ENCODE measurements at regions not wholly inside any gene's neighbourhood (a gene's known extent, or its start where the extent isn't known, plus 50 kb on each side); places are given as distances from the start of the nearest gene placed in this dataset.

GRCh38 chr2:204051476-204051875 lies 114.9 kb downstream of the ICOS start:
- TF ChIP-seq CTCF (IDR thresholded peaks at IDR 0.05) (no peak), MAX (CRISPR knock-in tag; IDR thresholded peaks at IDR 0.05) (no peak)
- TF ChIP-seq, protein P1, sequence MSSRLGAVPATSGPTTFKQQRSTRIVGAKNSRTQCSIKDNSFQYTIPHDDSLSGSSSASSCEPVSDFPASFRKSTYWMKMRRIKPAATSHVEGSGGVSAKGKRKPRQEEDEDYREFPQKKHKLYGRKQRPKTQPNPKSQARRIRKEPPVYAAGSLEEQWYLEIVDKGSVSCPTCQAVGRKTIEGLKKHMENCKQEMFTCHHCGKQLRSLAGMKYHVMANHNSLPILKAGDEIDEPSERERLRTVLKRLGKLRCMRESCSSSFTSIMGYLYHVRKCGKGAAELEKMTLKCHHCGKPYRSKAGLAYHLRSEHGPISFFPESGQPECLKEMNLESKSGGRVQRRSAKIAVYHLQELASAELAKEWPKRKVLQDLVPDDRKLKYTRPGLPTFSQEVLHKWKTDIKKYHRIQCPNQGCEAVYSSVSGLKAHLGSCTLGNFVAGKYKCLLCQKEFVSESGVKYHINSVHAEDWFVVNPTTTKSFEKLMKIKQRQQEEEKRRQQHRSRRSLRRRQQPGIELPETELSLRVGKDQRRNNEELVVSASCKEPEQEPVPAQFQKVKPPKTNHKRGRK (CRISPR knock-in tag; IDR thresholded peaks at IDR 0.05; ENCODE audit: borderline replicate concordance): no peak
- TF ChIP-seq, protein P2, sequence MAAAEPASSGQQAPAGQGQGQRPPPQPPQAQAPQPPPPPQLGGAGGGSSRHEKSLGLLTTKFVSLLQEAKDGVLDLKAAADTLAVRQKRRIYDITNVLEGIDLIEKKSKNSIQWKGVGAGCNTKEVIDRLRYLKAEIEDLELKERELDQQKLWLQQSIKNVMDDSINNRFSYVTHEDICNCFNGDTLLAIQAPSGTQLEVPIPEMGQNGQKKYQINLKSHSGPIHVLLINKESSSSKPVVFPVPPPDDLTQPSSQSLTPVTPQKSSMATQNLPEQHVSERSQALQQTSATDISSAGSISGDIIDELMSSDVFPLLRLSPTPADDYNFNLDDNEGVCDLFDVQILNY (CRISPR knock-in tag; IDR thresholded peaks at IDR 0.05): no peak
